ENCODE measurements at regions not wholly inside any gene's neighbourhood (a gene's known extent, or its start where the extent isn't known, plus 50 kb on each side); places are given as distances from the start of the nearest gene placed in this dataset.

DNA sequence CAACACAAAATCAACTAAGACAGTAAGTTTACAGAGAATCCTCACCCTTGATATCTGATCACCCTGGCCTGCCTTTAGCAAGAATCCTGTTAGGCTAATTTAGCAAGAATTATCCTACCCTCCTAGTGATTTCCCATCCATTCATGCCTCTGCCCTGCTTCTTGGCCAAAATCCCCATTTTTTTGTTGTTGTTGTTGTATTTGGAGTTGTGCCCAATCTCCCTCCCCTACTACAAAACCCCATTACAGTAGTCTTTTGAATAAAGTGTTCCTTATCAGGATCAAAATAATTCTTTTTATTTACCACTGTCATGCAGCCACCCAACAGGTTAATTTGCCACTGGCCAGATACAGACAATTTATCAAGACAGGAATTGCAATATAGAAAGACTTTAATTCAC is 58.5 kb upstream of the CLINT1 start:
- Histone ChIP-seq H3K27ac (no peak overlapping the region), H3K36me3 (no peaks in the 10 kb centered on the region), H3K27me3 (no peaks in the 10 kb centered on the region), H3K9me3 (no peaks in the 10 kb centered on the region), H3K4me3 (no peak overlapping the region), H3K4me1 (peaks cover 0 to 28% (median 11%) of the 10 kb centered on the region in 4 donors)
- TF ChIP-seq, protein P1, sequence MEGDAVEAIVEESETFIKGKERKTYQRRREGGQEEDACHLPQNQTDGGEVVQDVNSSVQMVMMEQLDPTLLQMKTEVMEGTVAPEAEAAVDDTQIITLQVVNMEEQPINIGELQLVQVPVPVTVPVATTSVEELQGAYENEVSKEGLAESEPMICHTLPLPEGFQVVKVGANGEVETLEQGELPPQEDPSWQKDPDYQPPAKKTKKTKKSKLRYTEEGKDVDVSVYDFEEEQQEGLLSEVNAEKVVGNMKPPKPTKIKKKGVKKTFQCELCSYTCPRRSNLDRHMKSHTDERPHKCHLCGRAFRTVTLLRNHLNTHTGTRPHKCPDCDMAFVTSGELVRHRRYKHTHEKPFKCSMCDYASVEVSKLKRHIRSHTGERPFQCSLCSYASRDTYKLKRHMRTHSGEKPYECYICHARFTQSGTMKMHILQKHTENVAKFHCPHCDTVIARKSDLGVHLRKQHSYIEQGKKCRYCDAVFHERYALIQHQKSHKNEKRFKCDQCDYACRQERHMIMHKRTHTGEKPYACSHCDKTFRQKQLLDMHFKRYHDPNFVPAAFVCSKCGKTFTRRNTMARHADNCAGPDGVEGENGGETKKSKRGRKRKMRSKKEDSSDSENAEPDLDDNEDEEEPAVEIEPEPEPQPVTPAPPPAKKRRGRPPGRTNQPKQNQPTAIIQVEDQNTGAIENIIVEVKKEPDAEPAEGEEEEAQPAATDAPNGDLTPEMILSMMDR (IDR thresholded peaks at IDR 0.05): no peak
- TF ChIP-seq POLR2A (IDR thresholded peaks at IDR 0.05): no peak
- intact Hi-C loops (cut with DNase I): no loop called here
- DNase-seq: no peak
- ATAC-seq: no peak

DNA sequence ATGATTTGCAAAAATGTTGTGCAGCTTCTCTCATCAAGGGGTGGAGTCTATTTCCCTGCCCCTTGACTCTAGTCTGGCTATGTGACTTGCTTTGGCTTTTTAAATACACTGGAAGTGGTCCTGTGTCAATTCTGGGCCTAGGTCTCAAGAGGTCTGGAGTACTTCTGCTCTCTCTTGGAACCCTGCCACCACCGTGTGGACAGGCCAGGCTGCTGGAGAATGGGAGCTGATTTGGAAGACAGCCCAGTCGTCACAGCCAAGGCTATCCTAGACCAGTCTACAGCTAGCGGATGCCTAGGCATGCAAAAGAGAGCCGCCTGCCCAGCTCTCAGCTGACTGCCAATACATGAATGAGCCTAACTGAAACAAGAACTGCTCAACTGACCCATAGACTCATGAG is 56.7 kb upstream of the CLINT1 start:
- peak overlapping the region in 1 of 3 donors; percentile 24 for H3K27ac ChIP-seq
- WGBS (ENCODE audit: insufficient coverage, low coverage, low lambda C conversion rate, missing lambda C conversion rate): 10% methylated on average over 2 of the region's 4 CpGs
- TF ChIP-seq, protein P1 (IDR thresholded peaks at IDR 0.05): no peak
- TF ChIP-seq POLR2A (IDR thresholded peaks at IDR 0.05): no peak
- DNase-seq (peak; percentile 91 to 97 (median 93)), ATAC-seq (peak; percentile 93 to 97 (median 96))
- H3K27me3 ChIP-seq: no peaks in the 10 kb centered on the region
- H3K9me3 ChIP-seq: no peaks in the 10 kb centered on the region
- intact Hi-C loops (cut with DNase I): no loop called here
- peaks cover 0 to 28% (median 11%) of the 10 kb centered on the region in 4 donors for H3K4me1 ChIP-seq
- H3K4me3 ChIP-seq: no peak overlapping the region
- no peaks in the 10 kb centered on the region for H3K36me3 ChIP-seq

DNA sequence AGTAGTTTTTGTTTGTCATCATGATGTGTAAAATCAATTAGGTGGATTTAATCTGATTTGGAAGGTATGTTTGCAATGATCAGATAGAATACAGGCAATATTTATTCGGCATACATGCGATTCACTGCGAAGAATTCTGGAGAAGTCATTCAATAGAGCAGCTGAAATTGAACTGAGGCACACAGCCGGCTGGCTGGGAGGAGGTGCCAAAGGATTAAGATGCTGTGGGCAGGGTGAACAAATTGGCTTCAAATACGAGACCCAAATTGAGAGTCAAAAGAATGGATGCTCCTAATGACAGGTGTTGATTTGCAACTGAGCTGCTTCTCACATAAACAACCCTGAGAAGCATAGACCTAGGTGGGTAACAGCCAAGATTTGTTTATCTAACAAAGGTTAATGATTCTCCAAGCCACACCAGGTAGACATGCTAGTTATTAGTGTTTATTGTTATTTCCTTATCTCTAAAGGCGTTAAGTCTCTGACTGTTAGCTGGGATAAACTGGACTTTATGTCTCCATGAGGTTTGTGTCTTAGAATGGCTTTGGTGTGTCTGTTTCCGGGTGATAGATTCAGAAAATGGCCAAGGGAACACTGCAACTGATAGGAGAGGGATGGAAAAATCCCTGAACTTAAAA is 55.3 kb upstream of the CLINT1 start:
- WGBS (ENCODE audit: insufficient coverage, low coverage, low lambda C conversion rate, missing lambda C conversion rate): 50% methylated on average over 7 of the region's 7 CpGs
- ATAC-seq (peak; percentile 35 to 58 (median 46)), DNase-seq (no peak)
- H3K4me1 ChIP-seq: peaks cover 0 to 28% (median 11%) of the 10 kb centered on the region in 4 donors
- intact Hi-C loops (cut with DNase I): no loop called here
- H3K27ac ChIP-seq: no peak overlapping the region
- no peaks in the 10 kb centered on the region for H3K27me3 ChIP-seq
- H3K36me3 ChIP-seq: no peaks in the 10 kb centered on the region
- TF ChIP-seq, protein P1 (IDR thresholded peaks at IDR 0.05): no peak
- TF ChIP-seq POLR2A (IDR thresholded peaks at IDR 0.05): no peak
- H3K4me3 ChIP-seq: no peak overlapping the region
- no peaks in the 10 kb centered on the region for H3K9me3 ChIP-seq

- Histone ChIP-seq H3K4me1 (peaks cover 0 to 28% (median 11%) of the 10 kb centered on the region in 4 donors), H3K4me3 (no peak overlapping the region), H3K27ac (no peak overlapping the region), H3K36me3 (no peaks in the 10 kb centered on the region), H3K27me3 (no peaks in the 10 kb centered on the region), H3K9me3 (no peaks in the 10 kb centered on the region)
- intact Hi-C loops (cut with DNase I): no loop called here
- ATAC-seq (no peak), DNase-seq (no peak)
- TF ChIP-seq, protein P1 (IDR thresholded peaks at IDR 0.05): no peak
- TF ChIP-seq POLR2A (IDR thresholded peaks at IDR 0.05): no peak
- WGBS (ENCODE audit: insufficient coverage, low coverage, low lambda C conversion rate, missing lambda C conversion rate): 79% methylated on average over 2 of the region's 2 CpGs
Measured at GRCh38 chr5:157913575-157913974, 54.6 kb upstream of the CLINT1 start.
